Ishikawa (cell line): ENCODE measurements at regions not wholly inside any gene's neighbourhood (a gene's known extent, or its start where the extent isn't known, plus 50 kb on each side); places are given as distances from the start of the nearest gene placed in this dataset.
A peak's percentile ranks its signal among the peaks of the same experiment; 100 is the strongest.

Source experiments
- CEBPB ChIP-seq: IDR thresholded peaks from 2 replicates; pipeline ENCODE4 v1.6.1; 2012
- CREB1 ChIP-seq: IDR thresholded peaks from 2 replicates; pipeline ENCODE4 v1.6.1; 2012; ENCODE audit warnings: low read depth
- EGR1 ChIP-seq: IDR thresholded peaks from 2 replicates; pipeline ENCODE4 v1.6.1; 2012
- EP300 ChIP-seq: IDR thresholded peaks from 2 replicates; pipeline ENCODE4 v1.6.1; 2012; ENCODE audit warnings: borderline replicate concordance
- FOXM1 ChIP-seq: IDR thresholded peaks from 2 replicates; pipeline ENCODE4 v1.6.1; 2012; ENCODE audit warnings: low read depth, borderline replicate concordance
- NFIC ChIP-seq: IDR thresholded peaks from 2 replicates; pipeline ENCODE4 v1.6.1; 2012
- RAD21 ChIP-seq: IDR thresholded peaks from 2 replicates; pipeline ENCODE4 v1.6.1; 2012; ENCODE audit warnings: low read depth
- TAF1 ChIP-seq: IDR thresholded peaks from 2 replicates; pipeline ENCODE4 v1.6.1; 2012; ENCODE audit warnings: low read depth, mild to moderate bottlenecking
- TCF12 ChIP-seq: IDR thresholded peaks from 2 replicates; pipeline ENCODE4 v1.6.1; 2012; ENCODE audit warnings: low read depth
- TEAD4 ChIP-seq: IDR thresholded peaks from 2 replicates; pipeline ENCODE4 v1.6.1; 2012
- YY1 ChIP-seq: IDR thresholded peaks from 2 replicates; pipeline ENCODE4 v1.6.1; 2012; ENCODE audit warnings: low read depth
- ZBTB7A ChIP-seq: IDR thresholded peaks from 2 replicates; pipeline ENCODE4 v1.6.1; 2012; ENCODE audit warnings: low read depth
- TF ChIP-seq, protein P1 (sequence below): IDR thresholded peaks from 2 replicates; pipeline ENCODE4 v1.6.1; 2012
- TF ChIP-seq, protein P2 (sequence below): IDR thresholded peaks from 2 replicates; pipeline ENCODE4 v1.6.1; 2012; ENCODE audit warnings: low read depth, mild to moderate bottlenecking
- TF ChIP-seq, protein P3 (sequence below): IDR thresholded peaks from 2 replicates; pipeline ENCODE4 v1.6.1; 2012

DNA sequence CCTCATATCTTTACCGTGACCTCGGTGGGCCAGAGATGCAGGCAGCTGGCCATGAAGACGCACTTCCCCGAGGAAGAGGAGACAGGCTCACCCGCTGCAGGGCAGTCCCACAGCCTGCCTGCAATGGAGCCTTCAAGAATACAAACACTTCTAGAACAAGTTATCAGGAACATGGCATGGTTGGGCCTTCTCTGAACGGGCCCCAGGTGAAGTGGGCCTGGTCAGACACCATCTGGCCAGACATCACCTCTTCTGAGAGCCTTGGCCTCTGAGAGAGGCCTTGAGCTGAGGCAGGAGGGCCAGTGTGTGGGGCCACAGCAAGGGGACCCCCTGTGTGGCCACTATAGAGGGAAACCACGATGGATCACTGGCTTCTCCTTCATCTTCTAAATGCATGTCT is 112.4 kb upstream of the GDF10 start:
- TF ChIP-seq CEBPB = no peak

DNA sequence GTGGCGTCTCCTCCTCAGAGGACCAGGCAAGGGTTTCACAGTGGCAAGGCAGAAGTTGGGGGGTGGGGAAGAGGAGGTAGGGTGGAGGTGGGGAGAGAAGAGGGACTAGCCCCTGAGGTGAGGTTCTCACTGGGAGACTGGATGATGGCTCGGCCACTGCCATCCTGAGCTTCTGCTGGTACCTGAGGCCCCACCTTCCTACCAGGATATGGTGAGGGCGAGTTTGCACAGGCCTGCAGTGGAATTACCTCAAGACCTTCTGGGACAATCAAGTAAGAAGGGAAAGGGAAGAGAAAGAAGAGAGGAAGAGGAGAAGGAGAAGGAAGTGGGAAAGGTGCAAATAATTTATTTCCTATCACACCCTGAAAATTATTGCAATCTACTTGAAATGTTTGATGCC is 111.8 kb upstream of the GDF10 start:
- TF ChIP-seq TAF1 (no peak), ZBTB7A (no peak), TCF12 (no peak)
- TF ChIP-seq, protein P1, sequence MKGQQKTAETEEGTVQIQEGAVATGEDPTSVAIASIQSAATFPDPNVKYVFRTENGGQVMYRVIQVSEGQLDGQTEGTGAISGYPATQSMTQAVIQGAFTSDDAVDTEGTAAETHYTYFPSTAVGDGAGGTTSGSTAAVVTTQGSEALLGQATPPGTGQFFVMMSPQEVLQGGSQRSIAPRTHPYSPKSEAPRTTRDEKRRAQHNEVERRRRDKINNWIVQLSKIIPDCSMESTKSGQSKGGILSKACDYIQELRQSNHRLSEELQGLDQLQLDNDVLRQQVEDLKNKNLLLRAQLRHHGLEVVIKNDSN = no peak

DNA sequence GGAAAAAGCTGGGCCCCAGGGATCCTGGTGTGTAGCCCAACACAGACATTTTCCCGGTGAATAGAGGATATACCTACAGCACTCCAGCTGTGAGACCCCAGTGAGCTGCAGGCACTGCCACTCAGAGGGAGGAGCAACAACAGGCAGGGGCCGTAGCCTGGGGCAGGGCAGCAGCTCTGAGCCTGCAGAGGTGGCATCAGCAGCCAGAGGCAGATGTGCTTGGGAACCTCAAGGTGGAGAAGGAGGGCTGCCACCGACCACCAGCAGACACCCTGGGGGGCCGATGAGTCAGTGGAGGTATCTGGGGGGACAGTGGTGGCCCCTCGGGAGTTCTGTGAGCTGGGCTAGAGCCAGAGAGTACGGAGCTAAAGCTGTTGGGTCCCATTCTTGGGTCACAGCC is 110.2 kb upstream of the GDF10 start:
- TF ChIP-seq TEAD4 (no peak), ZBTB7A (peak; percentile 46; the same call in 1 of the 2 replicates)

DNA sequence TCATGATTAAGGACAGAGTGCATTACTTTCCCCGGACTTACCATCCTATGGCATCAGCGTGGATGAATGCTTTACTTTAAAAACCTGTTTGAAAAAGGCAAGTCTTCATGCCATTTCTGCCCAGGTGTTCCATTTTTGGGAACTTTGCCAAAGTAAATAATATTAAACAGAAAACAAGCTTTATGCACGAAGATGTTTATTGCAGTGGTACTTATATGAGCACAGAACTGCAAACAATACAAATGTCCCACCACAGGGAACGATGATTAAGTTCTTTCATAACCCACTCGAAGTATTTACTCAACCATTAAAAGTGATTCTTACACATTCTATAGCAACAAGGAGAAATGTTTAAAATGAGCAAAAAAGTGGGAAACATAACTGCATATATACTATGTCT is 109.7 kb upstream of the GDF10 start:
- TF ChIP-seq FOXM1 (0 out of 2 replicates have a peak, but pooled peaks have one; percentile 25), NFIC (peak; percentile 86), TCF12 (0 out of 2 replicates have a peak, but pooled peaks have one; percentile 36), EP300 (0 out of 2 replicates have a peak, but pooled peaks have one; percentile 22), YY1 (no peak)

DNA sequence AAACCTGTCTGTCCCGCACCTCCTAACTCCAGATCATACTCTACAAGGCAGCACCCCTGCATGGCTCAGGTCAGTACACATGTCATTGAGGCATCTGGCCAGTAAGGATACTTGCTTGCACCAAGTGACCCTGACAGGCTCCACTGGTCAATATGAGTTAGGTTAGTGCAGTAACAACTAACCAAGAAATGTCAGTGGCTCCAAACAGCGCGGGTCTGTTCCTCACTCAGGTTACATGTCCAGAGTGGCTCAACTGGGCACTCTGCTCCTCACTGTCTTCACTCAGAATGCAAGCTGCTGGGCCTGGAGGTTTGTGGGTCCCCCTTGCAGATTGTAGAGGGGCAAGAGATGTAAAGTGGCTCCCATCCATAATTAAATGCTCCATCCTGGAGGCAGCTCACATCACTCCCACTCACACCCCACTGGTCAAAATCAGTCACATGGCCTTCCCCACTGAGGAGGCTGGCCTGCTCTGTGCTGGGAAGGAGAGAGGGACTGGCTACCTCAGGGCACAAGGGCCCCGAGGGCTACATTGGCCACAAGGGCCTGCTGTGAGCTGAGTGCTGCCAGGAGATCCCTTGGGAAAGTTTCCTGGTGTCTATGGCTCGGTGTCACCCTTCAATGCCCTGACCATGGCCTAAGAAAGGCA is 109.1 kb upstream of the GDF10 start:
- TF ChIP-seq, protein P1 = peak; percentile 80
- TF ChIP-seq TAF1 = no peak

DNA sequence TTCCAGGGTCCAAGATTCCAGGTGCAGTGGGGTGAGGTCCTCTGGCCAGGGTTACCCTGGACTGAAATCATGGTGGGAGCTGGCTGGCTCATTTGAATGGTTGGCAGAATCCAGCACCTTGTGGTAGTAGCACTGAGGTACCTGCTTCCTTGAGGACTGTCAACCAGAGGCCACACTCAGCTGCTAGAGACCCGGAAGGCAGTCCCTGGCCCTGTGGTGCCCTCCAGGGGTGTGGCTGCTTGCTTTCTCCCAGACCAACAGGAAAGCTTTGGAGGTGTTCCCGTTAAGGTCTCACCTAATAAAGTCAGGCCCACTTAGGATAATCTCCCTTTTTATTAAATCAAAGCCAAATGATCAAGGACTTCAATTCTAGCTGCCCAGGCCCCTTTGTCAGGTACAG is 107.7 kb upstream of the GDF10 start:
- no peak for TF ChIP-seq RAD21
- TF ChIP-seq, protein P2, sequence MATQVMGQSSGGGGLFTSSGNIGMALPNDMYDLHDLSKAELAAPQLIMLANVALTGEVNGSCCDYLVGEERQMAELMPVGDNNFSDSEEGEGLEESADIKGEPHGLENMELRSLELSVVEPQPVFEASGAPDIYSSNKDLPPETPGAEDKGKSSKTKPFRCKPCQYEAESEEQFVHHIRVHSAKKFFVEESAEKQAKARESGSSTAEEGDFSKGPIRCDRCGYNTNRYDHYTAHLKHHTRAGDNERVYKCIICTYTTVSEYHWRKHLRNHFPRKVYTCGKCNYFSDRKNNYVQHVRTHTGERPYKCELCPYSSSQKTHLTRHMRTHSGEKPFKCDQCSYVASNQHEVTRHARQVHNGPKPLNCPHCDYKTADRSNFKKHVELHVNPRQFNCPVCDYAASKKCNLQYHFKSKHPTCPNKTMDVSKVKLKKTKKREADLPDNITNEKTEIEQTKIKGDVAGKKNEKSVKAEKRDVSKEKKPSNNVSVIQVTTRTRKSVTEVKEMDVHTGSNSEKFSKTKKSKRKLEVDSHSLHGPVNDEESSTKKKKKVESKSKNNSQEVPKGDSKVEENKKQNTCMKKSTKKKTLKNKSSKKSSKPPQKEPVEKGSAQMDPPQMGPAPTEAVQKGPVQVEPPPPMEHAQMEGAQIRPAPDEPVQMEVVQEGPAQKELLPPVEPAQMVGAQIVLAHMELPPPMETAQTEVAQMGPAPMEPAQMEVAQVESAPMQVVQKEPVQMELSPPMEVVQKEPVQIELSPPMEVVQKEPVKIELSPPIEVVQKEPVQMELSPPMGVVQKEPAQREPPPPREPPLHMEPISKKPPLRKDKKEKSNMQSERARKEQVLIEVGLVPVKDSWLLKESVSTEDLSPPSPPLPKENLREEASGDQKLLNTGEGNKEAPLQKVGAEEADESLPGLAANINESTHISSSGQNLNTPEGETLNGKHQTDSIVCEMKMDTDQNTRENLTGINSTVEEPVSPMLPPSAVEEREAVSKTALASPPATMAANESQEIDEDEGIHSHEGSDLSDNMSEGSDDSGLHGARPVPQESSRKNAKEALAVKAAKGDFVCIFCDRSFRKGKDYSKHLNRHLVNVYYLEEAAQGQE = no peak
- no peak for TF ChIP-seq EGR1
- TF ChIP-seq, protein P1 = no peak
- TF ChIP-seq CEBPB = no peak
- TF ChIP-seq ZBTB7A = no peak
- no peak for TF ChIP-seq YY1
- TF ChIP-seq, protein P3, sequence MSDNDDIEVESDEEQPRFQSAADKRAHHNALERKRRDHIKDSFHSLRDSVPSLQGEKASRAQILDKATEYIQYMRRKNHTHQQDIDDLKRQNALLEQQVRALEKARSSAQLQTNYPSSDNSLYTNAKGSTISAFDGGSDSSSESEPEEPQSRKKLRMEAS = no peak
- TF ChIP-seq TEAD4 = no peak
- TF ChIP-seq TAF1 = no peak

DNA sequence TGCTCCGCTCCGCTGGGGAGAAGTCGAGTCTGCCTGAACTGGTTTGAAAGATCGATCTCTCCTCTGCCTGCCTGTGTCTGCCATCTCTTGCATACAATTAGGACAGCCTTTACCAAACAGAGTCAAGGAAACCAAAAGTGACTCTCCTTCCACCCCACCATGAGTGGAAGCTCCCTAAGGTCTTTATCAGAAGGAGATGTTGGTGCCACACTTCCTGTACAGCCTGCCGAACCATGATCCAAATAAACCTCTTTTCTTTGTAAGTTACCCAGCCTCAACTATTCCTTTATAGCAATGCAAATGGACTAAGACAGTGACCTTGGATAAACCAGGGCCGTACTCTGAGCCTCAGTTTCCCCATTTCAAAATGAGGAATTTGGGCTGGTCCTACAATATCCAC is 106.3 kb upstream of the GDF10 start:
- TF ChIP-seq, protein P1 = no peak
- no peak for TF ChIP-seq ZBTB7A
- TF ChIP-seq CEBPB = no peak
- no peak for TF ChIP-seq EP300

DNA sequence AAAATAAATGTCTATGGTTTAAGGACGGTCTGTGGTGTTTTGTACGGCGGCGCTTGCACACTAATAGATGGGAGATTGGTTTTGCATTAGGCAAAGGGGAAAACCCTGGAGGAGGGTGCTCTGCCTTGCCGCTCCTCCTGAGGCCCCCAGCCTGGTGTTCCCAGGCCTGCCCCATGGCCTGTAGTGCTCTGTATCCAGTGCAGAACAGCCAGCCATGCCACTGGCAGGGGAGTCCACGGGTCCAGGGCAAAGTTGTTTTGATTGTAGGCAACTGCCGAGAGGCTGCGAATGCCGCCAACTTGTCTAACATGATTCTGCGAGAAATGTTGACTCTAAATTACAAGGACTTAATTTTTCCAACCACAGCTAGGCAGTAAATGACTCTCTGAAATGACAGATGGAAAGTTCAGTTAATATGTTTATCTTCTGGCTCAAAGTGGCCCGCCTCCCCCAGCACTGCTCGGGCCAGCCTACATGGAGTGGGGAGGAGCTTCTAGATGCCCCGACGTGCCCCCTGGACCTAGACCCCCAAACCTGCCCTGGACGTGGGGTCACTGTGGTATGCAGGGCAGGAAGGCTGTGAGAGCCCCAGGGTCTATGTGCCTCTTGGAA is 104.6 kb upstream of the GDF10 start:
- no peak for TF ChIP-seq CREB1
- TF ChIP-seq TAF1 = no peak
- TF ChIP-seq NFIC = no peak
- TF ChIP-seq, protein P2 = no peak
- TF ChIP-seq ZBTB7A = no peak
- TF ChIP-seq, protein P3 = no peak
- no peak for TF ChIP-seq EP300
- TF ChIP-seq RAD21 = no peak
- TF ChIP-seq EGR1 = no peak
- TF ChIP-seq FOXM1 = no peak
- no peak for TF ChIP-seq TEAD4
- TF ChIP-seq, protein P1 = no peak
- no peak for TF ChIP-seq YY1
- no peak for TF ChIP-seq CEBPB
- TF ChIP-seq TCF12 = no peak
